SIG-M5 treated with dmso at 0.1 percent for 504 hours (cell line): ENCODE measurements at regions not wholly inside any gene's neighbourhood (a gene's known extent, or its start where the extent isn't known, plus 50 kb on each side); places are given as distances from the start of the nearest gene placed in this dataset.
"Not testable (repeated sequence)": the region's sequence is repeated elsewhere in the genome, so short reads cannot be mapped to it uniquely, and the experiment has no call there.

Source experiments
- DNase-seq: peaks from one replicate; lab custom pipeline; 2025; ENCODE audit not compliant: unreplicated experiment; lab: John Stamatoyannopoulos, UW

GRCh38 chr3:61378311-61378710 lies 127.1 kb upstream of the FHIT start:
- DNase-seq, result no peak

- DNase-seq, result peak; percentile 39
These were observed 130.6 kb upstream of the FHIT start for GRCh38 chr3:61381745-61382392.

- no peak for DNase-seq
These were observed 136.6 kb upstream of the FHIT start for GRCh38 chr3:61387817-61388216.

- not testable (repeated sequence) for DNase-seq
These were observed 142.3 kb upstream of the FHIT start for GRCh38 chr3:61393480-61393947.

- no peak for DNase-seq
These were observed 150.1 kb upstream of the FHIT start for GRCh38 chr3:61401359-61401758.

- DNase-seq, result no peak
These were observed 154.0 kb upstream of the PTPRG start for GRCh38 chr3:61407397-61407796.

GRCh38 chr3:61409638-61410037 lies 151.7 kb upstream of the PTPRG start:
- no peak for DNase-seq

- DNase-seq, result not testable (repeated sequence)
These were observed 151.0 kb upstream of the PTPRG start for GRCh38 chr3:61410358-61410757.

GRCh38 chr3:61411009-61411662 lies 150.2 kb upstream of the PTPRG start:
- no peak for DNase-seq

- DNase-seq, result no peak
These were observed 146.9 kb upstream of the PTPRG start for GRCh38 chr3:61414456-61414855.

- no peak for DNase-seq
These were observed 146.2 kb upstream of the PTPRG start for GRCh38 chr3:61415201-61415600.

GRCh38 chr3:61416618-61417017 lies 144.8 kb upstream of the PTPRG start:
- no peak for DNase-seq

GRCh38 chr3:61417352-61417751 lies 144.0 kb upstream of the PTPRG start:
- no peak for DNase-seq

- no peak for DNase-seq
These were observed 141.1 kb upstream of the PTPRG start for GRCh38 chr3:61420136-61420759.

- no peak for DNase-seq
These were observed 138.3 kb upstream of the PTPRG start for GRCh38 chr3:61422945-61423673.

GRCh38 chr3:61425356-61425755 lies 136.0 kb upstream of the PTPRG start:
- no peak for DNase-seq

GRCh38 chr3:61429106-61429505 lies 132.3 kb upstream of the PTPRG start:
- no peak for DNase-seq

GRCh38 chr3:61434901-61435300 lies 126.5 kb upstream of the PTPRG start:
- DNase-seq, result not testable (repeated sequence)

GRCh38 chr3:61435361-61435760 lies 126.0 kb upstream of the PTPRG start:
- DNase-seq, result not testable (repeated sequence)

- DNase-seq, result no peak
These were observed 122.9 kb upstream of the PTPRG start for GRCh38 chr3:61438253-61439121.

GRCh38 chr3:61439122-61439458 lies 122.3 kb upstream of the PTPRG start:
- DNase-seq, result no peak
